SH-SY5Y (cell line): ENCODE measurements at regions not wholly inside any gene's neighbourhood (a gene's known extent, or its start where the extent isn't known, plus 50 kb on each side); places are given as distances from the start of the nearest gene placed in this dataset.

ENCODE experiments used
- GATA2 ChIP-seq: IDR thresholded peaks from 2 replicates; pipeline ENCODE4 v1.6.1; 2011; ENCODE audit warnings: mild to moderate bottlenecking, low read depth, low read length
- GATA3 ChIP-seq: IDR thresholded peaks from 2 replicates; pipeline ENCODE4 v1.6.1; 2011; ENCODE audit warnings: low read depth, mild to moderate bottlenecking, low read length, moderate library complexity

DNA sequence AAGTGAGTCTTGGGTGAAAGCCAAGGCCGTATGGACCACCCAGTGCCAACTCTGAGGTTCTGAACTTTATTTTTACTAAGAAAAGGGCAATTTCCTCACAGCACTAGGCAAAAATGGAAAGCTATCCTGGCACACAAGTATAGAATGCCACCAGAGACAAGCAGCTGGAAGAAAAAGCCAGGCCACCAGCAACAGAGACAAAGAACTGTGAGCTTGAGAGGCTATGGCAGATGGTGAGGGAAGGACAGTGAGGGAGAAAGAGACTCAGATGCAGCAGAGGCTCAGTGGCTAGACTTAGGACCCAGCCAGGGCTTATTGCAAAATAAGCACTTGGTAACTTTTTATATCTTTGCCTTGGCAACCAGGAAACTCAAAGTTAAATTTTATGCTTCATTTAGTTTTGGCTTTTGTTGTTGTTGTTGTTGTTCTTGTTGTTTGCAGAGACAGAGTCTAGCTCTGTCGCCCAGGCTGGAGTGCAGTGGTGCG is 78.0 kb upstream of the BZW1 start:
- TF ChIP-seq GATA2 (no peak), GATA3 (no peak)
